ENCODE measurements at regions not wholly inside any gene's neighbourhood (a gene's known extent, or its start where the extent isn't known, plus 50 kb on each side); places are given as distances from the start of the nearest gene placed in this dataset.

GRCh38 chr13:74865656-74866055 is 616.3 kb downstream of the TBC1D4 start:
- TF ChIP-seq CTCF (IDR thresholded peaks at IDR 0.05; ENCODE audit: control insufficient read depth, insufficient read depth, low read depth, low read length, missing control alignments), result no peak
- no peak for DNase-seq (ENCODE audit: low read depth)
- H3K4me3 ChIP-seq (ENCODE audit: control insufficient read depth, low read depth, low read length), result no peak overlapping the region

- no peak for DNase-seq (ENCODE audit: low read depth)
- no peak for TF ChIP-seq CTCF (IDR thresholded peaks at IDR 0.05; ENCODE audit: control insufficient read depth, insufficient read depth, low read depth, low read length, missing control alignments)
- H3K4me3 ChIP-seq (ENCODE audit: control insufficient read depth, low read depth, low read length), result no peak overlapping the region
Measured at GRCh38 chr13:74860789-74861188, 621.2 kb downstream of the TBC1D4 start.

- DNase-seq (ENCODE audit: low read depth), result no peak
- H3K4me3 ChIP-seq (ENCODE audit: control insufficient read depth, low read depth, low read length), result no peak overlapping the region
- no peak for TF ChIP-seq CTCF (IDR thresholded peaks at IDR 0.05; ENCODE audit: control insufficient read depth, insufficient read depth, low read depth, low read length, missing control alignments)
Measured at GRCh38 chr13:74850893-74851292, 631.1 kb downstream of the TBC1D4 start.

GRCh38 chr13:74847966-74848365 is 634.0 kb downstream of the TBC1D4 start:
- DNase-seq (ENCODE audit: low read depth), result no peak
- TF ChIP-seq CTCF (IDR thresholded peaks at IDR 0.05; ENCODE audit: control insufficient read depth, insufficient read depth, low read depth, low read length, missing control alignments), result no peak
- H3K4me3 ChIP-seq (ENCODE audit: control insufficient read depth, low read depth, low read length), result no peak overlapping the region

- no peak overlapping the region for H3K4me3 ChIP-seq (ENCODE audit: control insufficient read depth, low read depth, low read length)
- TF ChIP-seq CTCF (IDR thresholded peaks at IDR 0.05; ENCODE audit: control insufficient read depth, insufficient read depth, low read depth, low read length, missing control alignments), result no peak
Measured at GRCh38 chr13:74845806-74846205, 636.2 kb downstream of the TBC1D4 start.

GRCh38 chr13:74841651-74842050 is 640.3 kb downstream of the TBC1D4 start:
- no peak for DNase-seq (ENCODE audit: low read depth)
- TF ChIP-seq CTCF (IDR thresholded peaks at IDR 0.05; ENCODE audit: control insufficient read depth, insufficient read depth, low read depth, low read length, missing control alignments), result no peak
- no peak overlapping the region for H3K4me3 ChIP-seq (ENCODE audit: control insufficient read depth, low read depth, low read length)

More at GRCh38 chr13:74845806-74846205, 636.2 kb downstream of the TBC1D4 start:
- no peak for DNase-seq (ENCODE audit: low read depth)

- no peak for TF ChIP-seq CTCF (IDR thresholded peaks at IDR 0.05; ENCODE audit: control insufficient read depth, insufficient read depth, low read depth, low read length, missing control alignments)
- DNase-seq (ENCODE audit: low read depth), result no peak
- H3K4me3 ChIP-seq (ENCODE audit: control insufficient read depth, low read depth, low read length), result no peak overlapping the region
Measured at GRCh38 chr13:74841123-74841522, 640.8 kb downstream of the TBC1D4 start.
